ENCODE measurements at regions not wholly inside any gene's neighbourhood (a gene's known extent, or its start where the extent isn't known, plus 50 kb on each side); places are given as distances from the start of the nearest gene placed in this dataset.

- Mint-ChIP-seq H3K27me3 (ENCODE audit: low read depth) (no peaks in the 10 kb centered on the region; the same call in 1 of the 2 replicates), H3K36me3 (peaks cover 8% of the 10 kb centered on the region; the same call in 1 of the 2 replicates), H3K4me3 (no peak overlapping the region), H3K27ac (no peak overlapping the region), H3K9me3 (peaks cover 27% of the 10 kb centered on the region), H3K4me1 (no peaks in the 10 kb centered on the region)
- ATAC-seq (no peak), DNase-seq (ENCODE audit: low spot score) (no peak)
- TF ChIP-seq NR3C1 (CRISPR knock-in tag; conservative IDR thresholded peaks at IDR 0.05; ENCODE audit: low read depth) (no peak), MLX (CRISPR knock-in tag; IDR thresholded peaks at IDR 0.05) (no peak), MYBL2 (CRISPR knock-in tag; IDR thresholded peaks at IDR 0.05) (no peak), AFF4 (CRISPR knock-in tag; IDR thresholded peaks at IDR 0.05; ENCODE audit: borderline replicate concordance) (no peak), NFE2L1 (CRISPR knock-in tag; IDR thresholded peaks at IDR 0.05) (no peak), MXD4 (CRISPR knock-in tag; IDR thresholded peaks at IDR 0.05; ENCODE audit: borderline replicate concordance) (no peak), ZBTB43 (CRISPR knock-in tag; IDR thresholded peaks at IDR 0.05) (no peak)
- CTCF ChIA-PET = no interaction called here
- POLR2A ChIA-PET = no interaction called here
These were observed 65.1 kb upstream of the THBS1 start for GRCh38 chr15:39515765-39516164.

- Mint-ChIP-seq H3K4me3 (no peak overlapping the region), H3K36me3 (peaks cover 8% of the 10 kb centered on the region; the same call in 1 of the 2 replicates), H3K9me3 (peaks cover 27% of the 10 kb centered on the region), H3K27ac (no peak overlapping the region), H3K4me1 (no peaks in the 10 kb centered on the region), H3K27me3 (ENCODE audit: low read depth) (no peaks in the 10 kb centered on the region; the same call in 1 of the 2 replicates)
- ChIA-PET POLR2A (no interaction called here), CTCF (no interaction called here)
- ATAC-seq (no peak), DNase-seq (ENCODE audit: low spot score) (no peak)
- TF ChIP-seq CREM (CRISPR knock-in tag; IDR thresholded peaks at IDR 0.05) = no peak
- no peak for TF ChIP-seq SOX15 (CRISPR knock-in tag; IDR thresholded peaks at IDR 0.05)
- no peak for TF ChIP-seq E2F1 (CRISPR knock-in tag; IDR thresholded peaks at IDR 0.05)
- TF ChIP-seq MLX (CRISPR knock-in tag; IDR thresholded peaks at IDR 0.05) = no peak
- no peak for TF ChIP-seq ATF6 (CRISPR knock-in tag; IDR thresholded peaks at IDR 0.05)
- TF ChIP-seq MAX (CRISPR knock-in tag; IDR thresholded peaks at IDR 0.05) = no peak
- no peak for TF ChIP-seq IRF1 (CRISPR knock-in tag; IDR thresholded peaks at IDR 0.05)
- TF ChIP-seq ZNF396 (CRISPR knock-in tag; IDR thresholded peaks at IDR 0.05; ENCODE audit: borderline replicate concordance) = no peak
- no peak for TF ChIP-seq ZBTB21 (CRISPR knock-in tag; IDR thresholded peaks at IDR 0.05; ENCODE audit: borderline replicate concordance)
- TF ChIP-seq NFE2L1 (CRISPR knock-in tag; IDR thresholded peaks at IDR 0.05) = no peak
- TF ChIP-seq NR2C2 (CRISPR knock-in tag; IDR thresholded peaks at IDR 0.05) = no peak
- TF ChIP-seq HMGXB4 (CRISPR knock-in tag; IDR thresholded peaks at IDR 0.05) = no peak
- no peak for TF ChIP-seq ELF4 (CRISPR knock-in tag; IDR thresholded peaks at IDR 0.05; ENCODE audit: low read depth)
- no peak for TF ChIP-seq GRHL2 (CRISPR knock-in tag; IDR thresholded peaks at IDR 0.05; ENCODE audit: insufficient replicate concordance, severe bottlenecking)
- no peak for TF ChIP-seq FOXP1 (CRISPR knock-in tag; IDR thresholded peaks at IDR 0.05; ENCODE audit: borderline replicate concordance)
- TF ChIP-seq TP53 (CRISPR knock-in tag; IDR thresholded peaks at IDR 0.05) = no peak
These were observed 63.6 kb upstream of the THBS1 start for GRCh38 chr15:39517122-39517855.
